CD4-positive, alpha-beta T cell (primary cell): ENCODE measurements at regions not wholly inside any gene's neighbourhood (a gene's known extent, or its start where the extent isn't known, plus 50 kb on each side); places are given as distances from the start of the nearest gene placed in this dataset.

Experiments
- ATAC-seq: fragments of 200-7000 bp; cut with Tn5 transposase; one replicate; pipeline ENCODE4 v1.10.0; 2022; ENCODE audit warnings: mild to moderate bottlenecking; ENCODE audit not compliant: poor library complexity
- CTCF ChIA-PET: fragments of 350-600 bp; sonication (Branson Sonifier 250); formaldehyde crosslinking; loops from one replicate; lab custom pipeline; 2021; ENCODE audit warnings: antibody characterized with exemption, inconsistent platforms; lab: Charles Lee
- POLR2A ChIA-PET: fragments of 350-600 bp; sonication (Branson Sonifier 250); formaldehyde crosslinking; loops from one replicate; lab custom pipeline; 2021; ENCODE audit warnings: antibody characterized with exemption, inconsistent platforms; lab: Charles Lee
- DNase-seq, 14 experiments: peaks; one replicate each; pipeline ENCODE4 v3.0.0-alpha.2; 2013 to 2020; ENCODE audit warnings: mixed read lengths in 2 of 14
- H3K27ac ChIP-seq, 2 donors: one replicate each; pipeline versions ENCODE4 v1.5.1 to v1.7.0; 2013; ENCODE audit warnings: low read length in 2 of 2, low read depth in 1 of 2, mild to moderate bottlenecking in 1 of 2
- H3K27me3 ChIP-seq, 2 experiments: 1 replicate in 1 of 2; 2 replicates in 1 of 2; pipeline versions ENCODE4 v1.6.1 to v1.7.0; 2013; ENCODE audit warnings: low read length in 2 of 2, control low read depth in 1 of 2, mild to moderate bottlenecking in 1 of 2, moderate library complexity in 1 of 2; ENCODE audit not compliant: insufficient read depth in 2 of 2, control insufficient read depth in 1 of 2
- H3K36me3 ChIP-seq: one replicate; pipeline ENCODE4 v1.6.1; 2013; ENCODE audit warnings: low read length, control low read depth; ENCODE audit not compliant: insufficient read depth
- H3K4me1 ChIP-seq: one replicate; pipeline ENCODE4 v1.6.1; 2013; ENCODE audit warnings: low read length, control low read depth; ENCODE audit not compliant: insufficient read depth
- H3K4me3 ChIP-seq: one replicate; pipeline ENCODE4 v1.5.1; 2013; ENCODE audit warnings: mild to moderate bottlenecking, low read length, moderate library complexity
- H3K9me3 ChIP-seq, 2 experiments: 1 replicate in 1 of 2; 2 replicates in 1 of 2; pipeline versions ENCODE4 v1.6.1 to v1.7.0; 2013; ENCODE audit warnings: low read length in 2 of 2, mild to moderate bottlenecking in 2 of 2, control low read depth in 1 of 2, moderate library complexity in 1 of 2; ENCODE audit not compliant: control insufficient read depth in 1 of 2, insufficient read depth in 1 of 2
- H3K27ac Mint-ChIP-seq: one replicate; pipeline ENCODE4 v1.8.0; 2020; ENCODE audit warnings: mixed read lengths
- H3K27me3 Mint-ChIP-seq: one replicate; pipeline ENCODE4 v1.8.0; 2021; ENCODE audit warnings: mixed read lengths
- H3K36me3 Mint-ChIP-seq: one replicate; pipeline ENCODE4 v1.8.0; 2021; ENCODE audit warnings: low read depth, mixed read lengths
- H3K4me1 Mint-ChIP-seq: one replicate; pipeline ENCODE4 v1.8.0; 2021; ENCODE audit warnings: low read depth, mixed read lengths
- H3K4me3 Mint-ChIP-seq: one replicate; pipeline ENCODE4 v1.8.0; 2020; ENCODE audit warnings: mild to moderate bottlenecking, mixed read lengths
- H3K9me3 Mint-ChIP-seq: one replicate; pipeline ENCODE4 v1.8.0; 2020; ENCODE audit warnings: mixed read lengths
- intact Hi-C, 2 experiments: fragments of 100-400 bp; cut with DNase I in 1 of 2; cut with micrococcal nuclease in 1 of 2; formaldehyde crosslinking; loops; one replicate each; pipeline versions ENCODE4 v1.15.1 to v1.9.0; 2023 to 2025; cut with DNase I, micrococcal nuclease
- TF ChIP-seq, protein P1 (sequence below): fragments of 200-600 bp; IDR thresholded peaks from one replicate; pipeline ENCODE4 v1.8.0; 2022; ENCODE audit warnings: antibody characterized with exemption, mild to moderate bottlenecking

DNA sequence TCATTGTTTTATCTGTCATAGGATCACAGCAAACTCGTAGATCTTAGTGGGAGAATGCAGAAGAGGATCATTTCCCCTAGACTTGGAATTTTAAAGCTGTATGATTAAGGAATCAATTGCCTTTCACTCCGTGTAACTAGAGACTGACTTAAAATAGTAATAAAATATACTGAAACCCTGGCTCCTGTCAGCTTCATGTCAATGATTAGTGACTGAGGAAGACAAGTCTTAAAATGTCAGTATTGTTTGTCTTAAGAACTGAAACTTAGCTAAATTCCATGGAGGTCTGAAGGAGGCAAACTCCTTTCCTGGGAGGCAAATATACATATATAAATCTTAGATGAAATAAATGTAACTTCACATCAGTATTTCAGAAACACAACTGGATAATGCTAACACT, 1016.7 kb upstream of the PCDH10 start:
- no peak overlapping the region for H3K27ac Mint-ChIP-seq
- ChIA-PET POLR2A (no interaction called here), CTCF (no interaction called here)
- H3K4me1 Mint-ChIP-seq: no peaks in the 10 kb centered on the region
- intact Hi-C loops: no loop called here
- no peak overlapping the region for H3K4me3 Mint-ChIP-seq
- ATAC-seq (no peak), DNase-seq (no peak)
- H3K9me3 Mint-ChIP-seq: peaks cover 6% of the 10 kb centered on the region
- H3K4me1 ChIP-seq: no peaks in the 10 kb centered on the region
- H3K27me3 Mint-ChIP-seq: no peaks in the 10 kb centered on the region
- TF ChIP-seq, protein P1, sequence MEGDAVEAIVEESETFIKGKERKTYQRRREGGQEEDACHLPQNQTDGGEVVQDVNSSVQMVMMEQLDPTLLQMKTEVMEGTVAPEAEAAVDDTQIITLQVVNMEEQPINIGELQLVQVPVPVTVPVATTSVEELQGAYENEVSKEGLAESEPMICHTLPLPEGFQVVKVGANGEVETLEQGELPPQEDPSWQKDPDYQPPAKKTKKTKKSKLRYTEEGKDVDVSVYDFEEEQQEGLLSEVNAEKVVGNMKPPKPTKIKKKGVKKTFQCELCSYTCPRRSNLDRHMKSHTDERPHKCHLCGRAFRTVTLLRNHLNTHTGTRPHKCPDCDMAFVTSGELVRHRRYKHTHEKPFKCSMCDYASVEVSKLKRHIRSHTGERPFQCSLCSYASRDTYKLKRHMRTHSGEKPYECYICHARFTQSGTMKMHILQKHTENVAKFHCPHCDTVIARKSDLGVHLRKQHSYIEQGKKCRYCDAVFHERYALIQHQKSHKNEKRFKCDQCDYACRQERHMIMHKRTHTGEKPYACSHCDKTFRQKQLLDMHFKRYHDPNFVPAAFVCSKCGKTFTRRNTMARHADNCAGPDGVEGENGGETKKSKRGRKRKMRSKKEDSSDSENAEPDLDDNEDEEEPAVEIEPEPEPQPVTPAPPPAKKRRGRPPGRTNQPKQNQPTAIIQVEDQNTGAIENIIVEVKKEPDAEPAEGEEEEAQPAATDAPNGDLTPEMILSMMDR: no peak
- H3K9me3 ChIP-seq: no peaks in the 10 kb centered on the region
- H3K27ac ChIP-seq: no peak overlapping the region
- H3K27me3 ChIP-seq: no peaks in the 10 kb centered on the region
- H3K36me3 ChIP-seq: no peaks in the 10 kb centered on the region
- H3K4me3 ChIP-seq: no peak overlapping the region
- H3K36me3 Mint-ChIP-seq: no peaks in the 10 kb centered on the region

DNA sequence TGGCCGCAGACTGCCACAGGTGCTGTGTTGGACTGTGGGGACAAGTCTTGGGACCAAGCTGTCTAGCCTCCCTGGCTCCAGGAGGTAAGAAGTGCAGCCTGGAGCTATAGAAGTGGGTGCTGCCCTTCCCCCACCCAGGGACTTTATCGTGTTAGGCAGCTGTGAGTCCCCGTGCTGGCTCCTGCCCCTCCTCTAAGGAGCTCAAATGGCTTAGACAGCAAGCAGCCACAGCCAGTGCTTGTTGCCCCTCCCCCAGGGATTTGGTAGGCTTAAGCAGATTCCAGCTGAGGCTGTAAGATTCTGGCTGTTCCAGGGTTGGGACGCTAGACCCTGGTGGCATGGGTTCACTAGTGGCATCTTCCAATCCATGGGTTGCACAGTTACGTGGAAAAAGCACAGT, 979.4 kb upstream of the PCDH10 start:
- ATAC-seq (no peak), DNase-seq (peak in 1 of 14 experiments; percentile 4)
- CTCF ChIA-PET: no interaction called here
- H3K4me1 Mint-ChIP-seq: no peaks in the 10 kb centered on the region
- Histone ChIP-seq H3K27me3 (no peaks in the 10 kb centered on the region), H3K4me1 (no peaks in the 10 kb centered on the region), H3K36me3 (no peaks in the 10 kb centered on the region), H3K27ac (no peak overlapping the region), H3K4me3 (no peak overlapping the region), H3K9me3 (peaks cover 0 to 14% of the 10 kb centered on the region in 2 experiments)
- intact Hi-C loops: no loop called here
- no peaks in the 10 kb centered on the region for H3K9me3 Mint-ChIP-seq
- no peak overlapping the region for H3K27ac Mint-ChIP-seq
- TF ChIP-seq, protein P1: no peak
- H3K36me3 Mint-ChIP-seq: no peaks in the 10 kb centered on the region
- POLR2A ChIA-PET: no interaction called here
- no peaks in the 10 kb centered on the region for H3K27me3 Mint-ChIP-seq
- no peak overlapping the region for H3K4me3 Mint-ChIP-seq

DNA sequence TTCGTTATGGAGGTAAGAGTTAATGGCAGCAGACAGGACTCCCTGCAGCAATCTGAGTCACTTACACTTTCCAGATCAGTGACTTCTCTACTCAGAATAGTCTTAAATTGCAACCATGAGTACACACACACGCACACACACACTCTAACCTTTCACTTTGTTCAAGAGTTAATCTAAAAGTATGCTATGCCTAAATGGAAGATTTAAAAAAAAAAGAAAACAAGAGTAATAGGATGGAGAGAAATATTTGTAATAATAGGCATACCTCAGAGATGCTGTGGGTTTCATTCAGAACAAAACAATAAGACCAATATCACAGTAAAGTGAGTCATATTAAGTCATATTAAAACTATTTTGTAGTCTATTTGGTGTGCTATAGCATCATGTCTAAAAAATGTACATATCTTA, 969.1 kb upstream of the PCDH10 start:
- Histone ChIP-seq H3K4me3 (no peak overlapping the region), H3K27me3 (no peaks in the 10 kb centered on the region), H3K36me3 (no peaks in the 10 kb centered on the region), H3K9me3 (peaks cover 0 to 5% of the 10 kb centered on the region in 2 experiments), H3K27ac (no peak overlapping the region), H3K4me1 (no peaks in the 10 kb centered on the region)
- TF ChIP-seq, protein P1: no peak
- no peak overlapping the region for H3K4me3 Mint-ChIP-seq
- H3K9me3 Mint-ChIP-seq: no peaks in the 10 kb centered on the region
- DNase-seq (no peak), ATAC-seq (no peak)
- H3K27ac Mint-ChIP-seq: no peak overlapping the region
- H3K27me3 Mint-ChIP-seq: no peaks in the 10 kb centered on the region
- POLR2A ChIA-PET: no interaction called here
- intact Hi-C loops: no loop called here
- CTCF ChIA-PET: no interaction called here
- no peaks in the 10 kb centered on the region for H3K36me3 Mint-ChIP-seq
- no peaks in the 10 kb centered on the region for H3K4me1 Mint-ChIP-seq
